GM18502 (cell line): ENCODE measurements at regions not wholly inside any gene's neighbourhood (a gene's known extent, or its start where the extent isn't known, plus 50 kb on each side); places are given as distances from the start of the nearest gene placed in this dataset.

Experiments
- ATAC-seq: cut with Tn5 transposase; IDR thresholded peaks from one replicate; pipeline ENCODE4 v1.9.1; 2021; ENCODE audit warnings: mild to moderate bottlenecking; ENCODE audit not compliant: unreplicated experiment, poor library complexity

DNA sequence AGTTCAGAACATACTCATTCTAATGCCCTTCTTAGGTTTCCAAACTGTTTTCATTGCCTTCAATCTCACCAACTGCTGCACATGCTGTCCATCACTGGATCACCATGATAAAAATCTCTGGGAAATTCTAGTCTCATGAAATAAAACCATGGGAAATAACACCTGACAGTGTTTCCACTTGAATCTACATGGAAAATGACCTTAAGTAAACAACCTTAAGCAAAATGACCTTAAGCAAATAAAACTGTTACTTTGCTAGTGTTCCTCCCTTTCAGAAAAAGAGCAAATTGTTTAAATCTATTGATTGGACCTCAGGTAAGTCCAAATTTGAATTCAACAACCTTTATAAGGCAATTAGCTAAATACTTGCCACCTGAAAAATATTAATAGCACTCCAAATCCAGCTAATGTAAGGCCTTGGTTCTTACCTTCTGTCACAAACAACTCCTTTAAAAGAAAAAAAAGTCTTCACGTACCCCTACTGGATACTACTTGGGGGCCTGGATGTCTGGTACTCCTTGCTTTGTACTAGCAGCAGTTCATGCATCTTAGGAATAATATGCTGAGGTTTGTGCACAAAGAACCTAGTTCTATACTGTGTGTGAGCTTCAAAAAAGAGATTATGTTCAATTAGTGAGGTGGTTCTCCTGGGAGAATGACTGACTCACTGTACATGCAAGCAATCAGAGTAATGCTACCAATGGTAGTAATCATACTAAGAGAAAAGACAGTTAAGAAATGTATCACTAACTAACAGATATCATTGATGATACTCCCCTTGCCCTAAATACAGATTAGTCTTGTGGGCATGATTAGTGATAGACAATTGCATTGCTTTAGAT, 630.4 kb downstream of the PSAT1 start:
- no peak for ATAC-seq

DNA sequence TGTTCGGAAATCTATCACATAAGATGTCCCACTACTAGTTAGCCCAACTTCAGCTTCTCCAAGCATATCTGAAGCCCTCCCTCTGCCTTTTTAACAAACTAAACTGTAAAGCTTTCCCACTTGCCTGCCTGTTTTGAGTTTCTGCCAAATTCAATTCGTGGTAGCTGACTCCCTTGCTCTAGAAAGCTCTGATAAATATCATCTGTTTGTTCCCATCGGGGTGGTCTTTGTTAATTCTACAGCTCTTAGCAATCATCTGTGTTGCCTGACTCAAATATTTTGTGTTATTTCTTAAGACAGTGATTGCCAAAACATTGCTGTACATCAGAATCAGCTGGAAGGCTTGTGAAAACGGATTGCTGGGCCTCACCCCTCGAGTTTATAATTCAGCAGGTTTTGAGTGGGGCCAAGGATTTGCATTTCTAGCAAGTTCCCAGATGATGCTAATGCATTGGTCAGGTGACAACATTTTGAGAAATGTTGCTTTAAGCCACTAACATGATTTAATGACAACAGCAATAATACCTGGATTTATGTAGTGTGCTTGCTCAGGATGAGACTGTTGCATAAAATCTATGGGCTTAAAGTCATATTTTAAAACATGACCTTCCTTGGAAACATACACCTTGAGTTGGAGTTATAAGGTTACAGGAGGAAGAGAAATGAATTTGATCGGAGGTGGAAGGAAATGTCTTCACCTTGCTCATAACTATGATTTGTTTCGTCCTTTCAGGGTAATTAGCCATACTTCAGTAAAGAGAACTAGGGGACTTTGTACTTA, 631.9 kb downstream of the PSAT1 start:
- no peak for ATAC-seq

DNA sequence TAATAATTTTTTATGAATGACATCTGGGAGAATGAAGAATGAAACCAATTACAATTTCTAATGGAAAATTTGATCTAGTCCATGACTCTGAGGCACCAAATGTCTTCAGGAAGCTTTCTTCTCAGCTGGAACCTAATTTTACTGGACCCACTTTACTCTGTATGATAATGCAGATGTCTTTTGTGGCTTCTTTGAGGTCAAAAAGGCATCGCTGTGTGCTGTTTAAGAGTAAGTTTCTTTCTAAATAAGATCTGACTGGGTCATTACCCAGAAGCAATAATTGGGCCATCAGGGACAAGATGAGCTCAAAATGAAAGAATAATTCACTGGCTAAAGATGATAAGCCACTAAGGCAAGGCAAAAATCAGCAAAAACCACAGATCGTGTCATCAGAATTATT, 633.4 kb downstream of the PSAT1 start:
- ATAC-seq: no peak

DNA sequence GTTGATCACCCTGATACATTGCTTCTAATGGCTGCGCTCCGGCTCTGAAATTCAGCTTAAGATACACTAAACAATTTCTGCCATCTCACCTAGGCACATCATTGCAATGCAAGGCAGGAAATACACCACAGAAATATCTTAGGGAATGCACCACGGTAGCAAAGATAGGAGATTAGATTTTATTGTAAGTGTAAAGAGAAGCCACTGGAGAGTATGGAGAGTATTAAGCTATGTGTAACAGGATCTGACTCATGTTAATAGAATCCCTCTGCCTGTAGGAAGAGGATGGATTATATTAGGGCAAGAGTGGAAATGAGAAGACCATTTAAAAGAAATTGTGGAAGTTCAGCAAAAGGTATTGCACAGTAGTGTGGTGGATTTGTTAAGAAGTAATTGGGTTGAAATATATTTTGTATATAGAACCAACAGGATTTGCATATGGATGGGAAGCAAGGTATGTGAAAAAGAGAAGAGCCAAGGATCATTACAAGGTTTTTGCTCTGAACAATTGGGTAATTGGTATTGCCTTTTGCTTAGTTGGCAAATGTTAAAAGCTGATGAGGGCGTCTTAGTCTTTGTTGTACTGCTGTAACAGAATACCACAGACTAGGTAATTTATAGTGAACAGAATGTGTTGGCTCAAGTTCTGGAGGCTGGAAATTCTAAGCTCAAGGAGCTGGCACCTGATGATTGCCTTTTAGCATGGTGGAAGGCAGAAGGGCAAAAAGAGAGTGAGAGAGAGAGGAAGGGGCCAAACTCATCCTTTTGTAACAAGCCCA, 636.1 kb downstream of the PSAT1 start:
- no peak for ATAC-seq

DNA sequence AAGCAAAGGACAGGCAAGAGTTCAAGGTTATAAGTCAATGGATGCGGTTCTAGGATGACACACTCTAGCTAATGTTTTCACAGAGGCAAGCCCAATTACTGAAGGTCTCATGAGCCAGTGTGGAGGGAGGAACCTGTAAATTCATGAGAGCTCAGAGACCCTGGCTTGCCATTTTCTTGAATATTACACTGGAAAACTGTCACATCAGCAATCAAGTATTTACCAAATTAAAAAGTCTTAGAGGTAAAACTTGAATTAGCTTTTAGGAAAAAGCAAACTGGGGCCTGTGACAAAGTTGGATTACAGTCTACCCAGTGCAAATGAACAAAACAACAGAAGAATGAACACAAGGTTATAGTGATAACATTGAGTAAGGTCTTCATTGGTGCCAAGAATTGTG, 636.9 kb upstream of the TLE4 start:
- ATAC-seq: no peak

DNA sequence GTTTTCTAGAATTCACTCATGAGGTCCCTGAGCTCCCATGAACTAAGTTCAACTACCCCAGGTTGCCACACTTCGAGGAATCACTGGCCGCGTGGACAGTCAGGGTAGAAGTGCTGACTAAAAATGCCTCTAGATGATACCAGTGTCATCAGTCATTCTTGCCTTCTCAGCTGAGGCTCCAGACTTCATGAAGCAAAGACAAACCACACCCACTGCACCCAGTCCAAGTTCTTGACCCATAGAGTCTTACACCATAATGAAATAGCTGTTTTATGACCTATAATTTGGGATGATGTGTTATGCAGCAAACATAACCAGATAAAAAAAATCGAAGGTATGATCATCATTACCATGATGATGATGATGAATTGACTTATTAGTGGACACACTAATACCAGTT, 632.9 kb upstream of the TLE4 start:
- ATAC-seq: no peak

DNA sequence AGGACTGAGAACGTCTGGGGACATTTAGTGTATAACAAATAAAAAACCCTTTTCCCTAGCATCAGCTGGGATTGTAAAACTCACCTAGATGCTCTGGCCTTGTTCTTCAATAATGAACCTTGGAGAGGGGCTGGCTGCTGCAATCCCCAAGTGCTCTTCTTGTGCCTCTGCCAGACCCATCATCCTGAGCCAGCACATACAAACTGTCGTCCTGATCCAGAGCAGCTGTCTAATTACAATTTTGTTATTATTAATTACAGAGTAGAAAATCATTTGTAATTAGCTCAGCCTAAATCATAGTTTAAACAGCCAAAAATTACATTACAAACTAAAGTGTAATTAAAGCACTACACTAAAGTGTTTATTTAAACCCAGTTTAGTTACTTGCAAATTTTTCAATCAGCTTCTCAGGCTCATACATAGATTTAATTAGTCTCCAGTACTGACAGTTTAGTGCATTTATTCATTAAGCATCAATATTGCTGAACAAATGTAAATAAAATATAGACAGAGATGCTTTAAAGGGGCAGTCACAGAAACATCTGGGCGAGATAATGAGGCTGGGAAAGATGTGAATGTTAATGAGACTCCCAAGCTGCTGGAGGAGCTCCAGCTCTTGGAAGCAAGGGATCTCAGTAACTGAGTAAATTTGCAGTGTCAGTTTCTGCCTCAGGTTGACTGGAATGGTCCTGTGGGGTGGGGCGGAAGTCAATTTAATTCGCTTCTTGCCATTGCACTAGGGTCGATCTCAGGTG, 632.3 kb upstream of the TLE4 start:
- ATAC-seq: no peak

DNA sequence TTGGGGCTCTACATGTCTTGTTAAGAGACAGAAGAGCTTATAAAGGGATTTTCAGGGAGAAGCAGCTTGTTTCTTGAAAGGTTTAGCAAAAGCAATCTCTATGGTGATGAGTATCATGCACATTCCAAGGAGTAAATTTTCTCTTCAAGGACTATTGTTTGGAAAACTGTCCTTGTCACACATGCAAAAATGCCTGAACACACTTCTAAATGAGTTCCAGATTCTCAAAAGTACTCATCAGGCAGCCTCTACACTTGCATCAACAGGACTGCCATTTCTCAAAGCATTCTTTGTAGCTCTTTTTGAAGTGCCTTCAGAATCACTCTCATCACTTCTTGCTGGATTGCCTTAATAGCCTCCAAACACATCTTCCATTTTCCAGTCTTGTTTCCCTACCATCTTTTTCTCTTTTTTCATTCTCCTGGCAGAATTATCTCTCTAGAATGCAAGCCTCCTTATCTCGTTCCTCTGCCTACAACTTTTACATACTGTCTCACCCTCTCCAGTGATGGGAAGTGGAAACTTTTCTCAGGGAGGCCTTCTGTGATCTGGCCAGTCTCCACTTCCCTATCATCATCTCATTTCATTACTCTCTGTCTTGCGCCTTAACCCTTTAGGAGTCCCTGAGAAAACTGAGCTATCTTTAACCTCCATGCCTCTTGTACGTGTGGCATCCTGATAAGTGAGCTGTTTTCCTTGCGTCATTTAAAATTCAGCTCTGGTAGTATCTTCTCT, 631.5 kb upstream of the TLE4 start:
- ATAC-seq: no peak

DNA sequence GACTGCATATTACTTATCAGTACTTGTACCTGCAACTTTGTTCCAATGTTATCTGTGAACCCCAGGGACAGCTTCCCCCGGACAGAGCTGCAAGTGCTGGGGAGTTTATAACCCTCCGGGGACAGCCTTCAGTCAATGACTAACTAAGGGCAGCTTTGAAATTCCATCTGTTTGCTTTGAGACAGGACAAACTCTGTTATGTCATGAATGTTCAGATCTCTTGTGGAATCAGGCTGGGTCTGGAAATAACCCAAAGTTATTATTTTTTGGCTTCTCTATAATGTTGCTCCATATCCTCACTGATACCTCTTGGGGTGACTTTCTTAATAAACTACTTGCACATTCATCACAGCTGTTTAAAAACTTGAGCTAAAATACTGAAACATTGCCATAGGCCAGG, 617.5 kb upstream of the TLE4 start:
- ATAC-seq: no peak

DNA sequence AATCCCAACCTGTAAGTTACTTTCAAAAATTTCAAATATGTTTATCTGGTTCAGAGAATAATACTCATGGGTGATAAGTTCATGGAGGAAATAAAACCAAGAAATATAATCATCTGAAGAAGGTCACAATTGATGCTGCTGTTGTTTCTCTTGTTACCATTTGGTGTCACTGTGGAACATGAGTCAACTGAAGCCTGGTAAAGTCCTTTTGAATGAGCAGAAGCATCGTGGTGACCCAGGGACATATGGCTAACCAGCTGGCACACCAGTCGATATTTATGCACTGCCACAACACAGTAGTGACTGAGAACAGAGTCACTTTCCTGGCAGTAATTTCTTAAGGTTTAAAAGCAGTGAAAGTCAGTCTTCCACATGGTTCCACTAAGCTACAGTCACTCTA, 612.9 kb upstream of the TLE4 start:
- no peak for ATAC-seq

DNA sequence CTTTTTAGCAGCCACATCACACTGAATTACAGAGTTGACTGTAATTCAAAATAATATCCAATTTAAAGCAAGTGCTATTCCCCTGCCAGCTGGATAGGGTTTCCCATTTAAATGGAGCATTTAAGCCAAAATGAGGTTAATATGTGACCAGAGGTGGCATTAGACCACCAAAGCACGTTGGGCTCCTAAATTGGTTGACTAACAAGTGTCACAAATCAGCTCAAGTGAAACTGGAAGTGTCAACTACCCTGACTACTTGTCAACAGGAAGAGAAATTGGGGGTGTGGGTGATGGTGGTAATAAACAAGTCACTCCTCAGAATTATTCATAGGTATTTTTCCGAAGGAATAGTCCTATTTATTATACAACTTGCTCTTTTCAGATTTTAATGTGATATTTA, 609.6 kb upstream of the TLE4 start:
- ATAC-seq: no peak

DNA sequence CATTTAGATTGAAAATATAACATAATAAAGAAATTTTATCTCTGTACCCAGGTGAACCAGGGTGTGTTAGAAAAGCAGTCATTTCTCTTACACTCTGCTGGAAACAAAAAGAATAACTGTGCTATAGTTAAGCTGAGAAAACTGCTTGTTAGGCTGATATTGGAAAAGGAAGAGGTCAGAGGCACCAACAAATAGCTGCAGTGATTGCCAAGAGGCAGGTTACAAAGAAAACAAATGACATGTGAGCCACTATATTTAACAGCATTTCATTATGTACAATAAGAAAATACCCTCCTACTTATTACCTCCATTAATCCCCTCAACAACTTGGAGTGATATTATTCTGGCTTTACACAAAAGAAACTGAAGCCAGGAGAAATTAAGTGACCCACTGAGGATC, 607.9 kb upstream of the TLE4 start:
- ATAC-seq: no peak

DNA sequence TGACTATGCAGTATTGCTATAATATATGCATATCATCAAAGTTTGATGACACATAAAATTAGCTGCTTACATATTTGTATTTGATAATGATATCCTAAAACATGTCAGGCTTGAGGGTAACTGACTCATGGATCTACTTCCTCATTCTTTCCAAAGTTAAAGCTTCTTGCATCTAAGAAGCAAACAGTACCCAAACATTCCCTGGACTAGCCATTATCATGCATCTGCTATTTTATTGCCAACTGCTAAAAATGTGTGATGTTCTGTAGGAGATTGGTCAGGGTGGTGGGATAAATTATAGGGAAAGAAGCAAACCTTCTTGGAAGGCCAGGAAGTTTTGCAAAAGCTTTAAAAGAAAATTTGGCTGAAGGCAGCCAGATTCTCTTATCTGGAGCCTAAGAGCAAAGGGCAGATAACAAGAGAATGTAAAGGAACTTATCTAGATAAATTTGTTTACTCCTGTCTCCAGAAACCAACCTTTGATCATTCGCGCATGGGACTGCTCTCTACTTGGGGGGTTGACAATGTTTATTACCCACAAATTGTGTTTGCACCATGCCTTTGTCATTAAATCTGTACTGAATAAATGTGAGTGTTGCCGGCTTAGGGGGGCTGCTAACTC, 604.1 kb upstream of the TLE4 start:
- ATAC-seq: no peak

DNA sequence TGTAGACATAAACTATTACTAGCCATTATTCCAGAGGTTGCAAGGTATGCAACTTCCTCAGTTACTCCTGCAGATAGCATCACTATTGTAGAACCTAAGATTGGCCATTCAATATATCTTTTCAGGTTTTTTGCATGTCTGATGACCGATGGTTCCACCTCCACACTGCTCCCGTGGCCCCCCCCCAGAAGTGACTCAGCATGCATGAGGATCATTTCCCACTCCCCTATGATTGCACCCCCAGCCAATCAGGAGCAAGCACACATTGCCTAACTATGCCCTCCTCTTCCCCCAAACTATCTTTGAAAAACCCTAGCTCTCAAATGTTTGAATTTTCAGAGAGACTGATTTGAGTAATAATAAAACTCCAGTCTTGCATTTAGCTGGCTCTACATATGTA, 601.4 kb upstream of the TLE4 start:
- ATAC-seq: no peak

DNA sequence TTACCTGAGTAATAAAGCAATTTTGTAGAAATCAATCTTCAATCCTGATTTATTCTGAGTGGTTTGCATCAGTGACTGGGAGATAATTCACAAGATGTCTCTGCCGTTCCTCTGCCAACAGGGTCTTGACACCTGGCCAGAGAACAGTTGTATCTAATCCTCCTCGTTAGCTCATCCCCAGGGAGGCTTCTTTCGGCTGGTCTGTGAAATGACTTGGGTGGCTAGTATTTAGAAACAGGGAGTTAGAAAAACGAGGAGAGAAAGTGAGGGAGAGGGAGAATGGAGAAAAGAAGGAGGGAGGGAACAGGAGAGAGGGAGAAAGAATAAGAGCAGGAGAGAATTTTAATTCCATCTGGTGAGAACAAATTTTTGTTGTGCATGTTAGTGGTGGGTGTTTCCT, 600.2 kb upstream of the TLE4 start:
- ATAC-seq: no peak

DNA sequence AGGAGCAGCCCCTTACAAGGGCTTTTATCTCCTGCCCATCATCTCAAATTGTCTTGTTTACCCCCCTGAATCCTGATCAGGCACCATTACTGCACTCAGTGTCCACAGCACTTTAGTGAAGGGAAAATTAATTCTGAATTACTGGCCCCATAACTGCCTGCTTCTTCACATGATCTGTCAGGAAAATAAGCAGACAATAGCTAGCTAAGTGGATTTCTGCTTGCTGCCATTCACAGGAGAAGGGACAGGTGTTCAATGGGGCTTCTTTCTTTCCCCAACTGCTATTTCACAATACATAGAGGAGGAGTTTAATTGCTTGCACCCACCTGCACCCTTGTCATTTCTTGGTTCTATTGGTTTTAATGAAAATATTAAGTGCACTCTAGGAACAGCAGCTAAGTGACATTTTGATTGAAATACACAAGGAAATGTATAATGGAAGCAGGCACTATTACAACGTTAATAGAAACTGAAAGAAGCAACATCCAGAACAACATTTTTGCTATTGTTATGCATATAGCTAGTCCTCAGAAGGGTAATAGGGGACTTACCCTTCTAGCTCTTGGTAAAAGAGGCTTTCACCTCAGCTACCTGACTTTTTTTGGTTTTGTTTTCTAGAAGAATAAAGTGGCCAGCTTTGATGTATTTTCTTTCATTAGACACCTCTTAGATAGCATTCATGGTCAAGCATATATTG, 599.3 kb upstream of the TLE4 start:
- no peak for ATAC-seq

DNA sequence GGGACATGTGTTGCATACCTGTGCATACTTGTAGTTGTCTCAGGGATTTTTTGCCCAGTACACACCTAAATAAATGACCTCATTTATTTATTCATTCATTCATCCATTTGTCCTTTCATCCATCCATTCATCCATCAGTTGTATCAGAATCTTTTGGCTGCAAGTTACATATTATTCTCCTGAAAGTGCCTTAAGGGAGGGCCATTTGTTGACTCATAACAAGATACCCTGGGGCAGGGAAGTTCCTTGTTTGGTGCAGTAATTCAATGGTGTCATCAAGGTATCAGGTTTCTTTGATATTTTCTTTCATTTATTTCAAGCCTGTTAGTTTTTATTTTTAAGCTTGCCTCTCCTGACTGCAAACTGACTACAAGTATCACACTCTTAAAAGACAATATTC, 597.9 kb upstream of the TLE4 start:
- ATAC-seq: no peak

DNA sequence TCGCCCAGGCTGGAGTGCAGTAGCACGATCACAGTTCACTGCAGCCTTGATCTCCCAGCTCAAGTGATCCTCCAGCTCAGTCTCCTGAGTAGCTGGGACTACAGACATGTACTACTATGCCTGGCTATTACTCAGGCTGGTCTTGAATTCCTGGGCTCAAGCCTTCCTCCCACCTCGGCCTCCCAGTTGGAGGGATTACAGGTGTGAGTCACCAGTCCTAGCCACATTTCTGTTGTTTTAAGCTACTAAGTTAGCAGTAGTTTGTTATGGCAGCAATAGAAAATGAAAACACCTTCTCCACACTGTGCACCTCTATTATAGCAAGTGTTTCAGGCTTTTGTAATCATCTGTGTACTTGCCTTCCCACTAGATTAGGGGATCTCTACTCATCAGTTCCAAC, 588.9 kb upstream of the TLE4 start:
- no peak for ATAC-seq
